Adrenal gland (tissue), 5 donors: ENCODE measurements at regions not wholly inside any gene's neighbourhood (a gene's known extent, or its start where the extent isn't known, plus 50 kb on each side); places are given as distances from the start of the nearest gene placed in this dataset.

Experiments
- CTCF ChIP-seq, 6 experiments: fragments of 450-650 bp in 4 of 6; fragments of 200-600 bp in 2 of 6; sonication (generic) in 1 of 6; IDR thresholded peaks; 1 replicate in 5 of 6; 2 replicates in 1 of 6; pipeline versions ENCODE4 v1.5.1 to v1.8.0; 2016 to 2021; ENCODE audit warnings: antibody characterized with exemption in 6 of 6, mild to moderate bottlenecking in 2 of 6, moderate library complexity in 1 of 6
- POLR2A ChIP-seq, 2 donors: fragments of 450-650 bp; IDR thresholded peaks; one replicate each; pipeline ENCODE4 v1.6.1; 2017; ENCODE audit warnings: antibody characterized with exemption in 2 of 2, mild to moderate bottlenecking in 2 of 2, moderate library complexity in 1 of 2
- donor health status: DM: no; HTN: no; CAD: no.

GRCh38 chr3:148227534-148227933 is 470.2 kb upstream of the AGTR1 start:
- TF ChIP-seq POLR2A (IDR thresholded peaks at IDR 0.05) (no peak), CTCF (IDR thresholded peaks at IDR 0.05) (no peak)
